ENCODE measurements at regions not wholly inside any gene's neighbourhood (a gene's known extent, or its start where the extent isn't known, plus 50 kb on each side); places are given as distances from the start of the nearest gene placed in this dataset.

DNA sequence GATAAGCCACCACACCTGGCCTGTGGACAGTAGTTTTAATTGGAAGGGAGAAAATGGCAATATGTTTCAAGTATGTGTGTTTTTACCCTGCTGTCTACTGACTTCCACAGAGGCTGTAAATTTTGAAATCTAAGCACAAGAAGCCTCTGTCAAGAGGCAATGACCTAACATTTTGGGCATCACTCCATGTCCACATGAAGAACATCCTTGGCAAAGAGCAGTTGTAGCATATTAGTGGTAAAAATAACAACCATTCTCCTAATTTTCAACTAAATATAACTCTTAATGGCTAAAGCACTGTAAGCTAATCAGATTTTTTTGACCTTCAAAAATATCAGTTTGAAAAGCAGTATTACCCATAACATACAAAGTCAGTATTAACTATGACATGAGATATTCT lies 100.3 kb upstream of the APC start:
- H3K9me3 Mint-ChIP-seq: peaks cover 6% of the 10 kb centered on the region
- H3K27me3 Mint-ChIP-seq (ENCODE audit: low read depth): peaks cover 9% of the 10 kb centered on the region
- no peak overlapping the region for H3K27ac Mint-ChIP-seq
- no peak for DNase-seq
- H3K4me1 Mint-ChIP-seq (ENCODE audit: low read depth): no peaks in the 10 kb centered on the region
- intact Hi-C loops (cut with micrococcal nuclease): no loop called here
- no peak overlapping the region for H3K4me3 Mint-ChIP-seq
- peaks cover 4% of the 10 kb centered on the region for H3K36me3 Mint-ChIP-seq (ENCODE audit: low read depth)
- CTCF ChIA-PET: no interaction called here

- Mint-ChIP-seq H3K27ac (no peak overlapping the region), H3K36me3 (ENCODE audit: low read depth) (no peaks in the 10 kb centered on the region), H3K4me1 (ENCODE audit: low read depth) (no peaks in the 10 kb centered on the region), H3K9me3 (no peaks in the 10 kb centered on the region), H3K27me3 (ENCODE audit: low read depth) (peaks cover 5% of the 10 kb centered on the region), H3K4me3 (no peak overlapping the region)
- DNase-seq: no peak
- CTCF ChIA-PET: interaction anchor here (1.1 kb wide), 1 partner anchor 117 kb away, joined by 3 read pairs; no protein-coding TSS in a partner anchor
- intact Hi-C loops (cut with micrococcal nuclease): no loop called here
Observed at GRCh38 chr5:112640546-112640945, 97.1 kb upstream of the APC start.

GRCh38 chr5:112641515-112642110 lies 96.1 kb upstream of the APC start:
- CTCF ChIA-PET: no interaction called here
- H3K27me3 Mint-ChIP-seq (ENCODE audit: low read depth): peaks cover 5% of the 10 kb centered on the region
- H3K4me3 Mint-ChIP-seq: no peak overlapping the region
- H3K4me1 Mint-ChIP-seq (ENCODE audit: low read depth): no peaks in the 10 kb centered on the region
- intact Hi-C loops (cut with micrococcal nuclease): no loop called here
- no peak overlapping the region for H3K27ac Mint-ChIP-seq
- no peaks in the 10 kb centered on the region for H3K9me3 Mint-ChIP-seq
- no peaks in the 10 kb centered on the region for H3K36me3 Mint-ChIP-seq (ENCODE audit: low read depth)
- no peak for DNase-seq

DNA sequence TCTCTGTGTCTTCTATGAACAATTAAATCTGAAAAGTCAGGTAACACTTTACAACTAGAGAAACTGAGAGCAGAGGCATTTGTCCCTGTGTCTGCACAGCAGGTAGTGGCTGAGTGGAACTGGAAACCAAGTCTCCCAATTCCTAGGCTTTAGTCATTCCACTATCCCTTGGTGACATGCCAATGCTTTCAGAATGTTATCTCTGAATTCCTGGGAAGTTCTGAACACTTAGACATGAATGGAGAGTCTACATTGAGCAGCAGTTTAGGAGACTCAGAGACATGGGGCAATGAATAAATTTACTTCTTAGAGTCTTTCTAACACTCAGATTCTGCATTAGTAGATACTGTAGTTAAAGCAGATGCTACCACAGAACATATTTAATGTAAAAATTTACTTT lies 94.8 kb upstream of the APC start:
- CTCF ChIA-PET: interaction anchor here (0.8 kb wide), 1 partner anchor 49 kb away, joined by 3 read pairs; no protein-coding TSS in a partner anchor
- Mint-ChIP-seq H3K4me3 (no peak overlapping the region), H3K4me1 (ENCODE audit: low read depth) (no peaks in the 10 kb centered on the region), H3K27me3 (ENCODE audit: low read depth) (peaks cover 5% of the 10 kb centered on the region), H3K27ac (no peak overlapping the region), H3K36me3 (ENCODE audit: low read depth) (no peaks in the 10 kb centered on the region), H3K9me3 (no peaks in the 10 kb centered on the region)
- DNase-seq: no peak
- intact Hi-C loops (cut with micrococcal nuclease): no loop called here

DNA sequence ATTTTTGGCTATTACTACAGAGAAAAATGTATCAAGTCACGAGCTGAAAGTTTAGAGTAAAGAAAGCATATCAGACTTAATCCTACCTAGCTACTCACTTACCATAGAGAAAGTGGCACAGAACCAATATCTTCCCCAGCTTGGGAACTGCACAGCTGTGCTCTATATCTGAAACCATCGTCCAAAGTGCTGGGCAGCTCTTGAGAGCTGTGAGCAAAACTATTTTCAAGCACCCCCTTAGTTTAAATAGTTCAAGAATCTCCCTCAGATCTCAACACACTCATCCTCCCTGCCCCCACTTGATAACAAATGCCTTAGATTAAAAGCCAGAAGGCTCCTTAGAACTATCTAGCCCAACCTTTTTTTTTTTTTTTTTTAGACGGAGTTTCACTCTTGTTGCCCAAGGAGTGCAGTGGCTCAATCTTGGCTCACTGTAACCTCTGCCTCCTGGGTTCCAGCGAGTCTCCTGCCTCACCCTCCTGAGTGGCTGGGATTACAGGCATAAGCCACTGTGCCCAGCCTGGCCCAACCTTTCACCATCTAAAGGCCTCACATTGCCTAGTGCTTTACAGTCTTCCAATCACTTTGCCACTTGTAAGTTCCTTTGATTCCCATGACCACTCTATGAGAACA lies 94.2 kb upstream of the APC start:
- no peak for DNase-seq
- intact Hi-C loops (cut with micrococcal nuclease): no loop called here
- Mint-ChIP-seq H3K4me1 (ENCODE audit: low read depth) (no peaks in the 10 kb centered on the region), H3K27ac (no peak overlapping the region), H3K27me3 (ENCODE audit: low read depth) (peaks cover 5% of the 10 kb centered on the region), H3K36me3 (ENCODE audit: low read depth) (no peaks in the 10 kb centered on the region), H3K9me3 (no peaks in the 10 kb centered on the region), H3K4me3 (no peak overlapping the region)
- CTCF ChIA-PET: interaction anchor here (0.8 kb wide), 1 partner anchor 49 kb away, joined by 3 read pairs; no protein-coding TSS in a partner anchor

- Mint-ChIP-seq H3K27me3 (ENCODE audit: low read depth) (peaks cover 2% of the 10 kb centered on the region), H3K36me3 (ENCODE audit: low read depth) (no peaks in the 10 kb centered on the region), H3K4me1 (ENCODE audit: low read depth) (no peaks in the 10 kb centered on the region), H3K4me3 (no peak overlapping the region), H3K27ac (no peak overlapping the region), H3K9me3 (no peaks in the 10 kb centered on the region)
- CTCF ChIA-PET: no interaction called here
- no peak for DNase-seq
- intact Hi-C loops (cut with micrococcal nuclease): no loop called here
Observed at GRCh38 chr5:112646139-112646936, 91.3 kb upstream of the APC start.

- Mint-ChIP-seq H3K36me3 (ENCODE audit: low read depth) (no peaks in the 10 kb centered on the region), H3K27ac (no peak overlapping the region), H3K9me3 (no peaks in the 10 kb centered on the region), H3K4me3 (no peak overlapping the region), H3K27me3 (ENCODE audit: low read depth) (peaks cover 2% of the 10 kb centered on the region), H3K4me1 (ENCODE audit: low read depth) (no peaks in the 10 kb centered on the region)
- intact Hi-C loops (cut with micrococcal nuclease): no loop called here
- CTCF ChIA-PET: interaction anchor here (0.7 kb wide), 1 partner anchor 928 kb away, joined by 5 read pairs; no protein-coding TSS in a partner anchor
- DNase-seq: no peak
Observed at GRCh38 chr5:112647428-112647827, 90.3 kb upstream of the APC start.

DNA sequence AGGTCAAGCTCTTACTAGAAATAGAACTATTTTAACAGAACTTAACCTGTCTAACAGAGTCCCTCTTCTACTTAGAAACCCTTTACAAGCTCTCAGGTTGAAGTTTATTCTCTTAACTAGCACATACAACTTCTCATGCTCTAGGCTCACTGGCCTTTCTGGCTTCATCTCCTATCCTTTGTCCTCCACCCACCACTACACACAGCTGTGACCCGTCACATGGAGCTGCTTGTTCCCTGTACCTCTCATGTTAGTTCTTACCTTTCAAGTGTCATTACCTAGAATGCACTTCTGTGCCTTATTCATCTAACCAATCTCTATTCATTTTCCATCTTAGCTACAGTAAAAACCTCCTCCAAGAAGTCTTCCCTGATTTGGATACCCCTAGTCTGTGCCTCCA lies 89.4 kb upstream of the APC start:
- intact Hi-C loops (cut with micrococcal nuclease): no loop called here
- Mint-ChIP-seq H3K36me3 (ENCODE audit: low read depth) (no peaks in the 10 kb centered on the region), H3K4me3 (no peak overlapping the region), H3K4me1 (ENCODE audit: low read depth) (no peaks in the 10 kb centered on the region), H3K9me3 (no peaks in the 10 kb centered on the region), H3K27ac (no peak overlapping the region), H3K27me3 (ENCODE audit: low read depth) (peaks cover 3% of the 10 kb centered on the region)
- DNase-seq: no peak
- CTCF ChIA-PET: no interaction called here

DNA sequence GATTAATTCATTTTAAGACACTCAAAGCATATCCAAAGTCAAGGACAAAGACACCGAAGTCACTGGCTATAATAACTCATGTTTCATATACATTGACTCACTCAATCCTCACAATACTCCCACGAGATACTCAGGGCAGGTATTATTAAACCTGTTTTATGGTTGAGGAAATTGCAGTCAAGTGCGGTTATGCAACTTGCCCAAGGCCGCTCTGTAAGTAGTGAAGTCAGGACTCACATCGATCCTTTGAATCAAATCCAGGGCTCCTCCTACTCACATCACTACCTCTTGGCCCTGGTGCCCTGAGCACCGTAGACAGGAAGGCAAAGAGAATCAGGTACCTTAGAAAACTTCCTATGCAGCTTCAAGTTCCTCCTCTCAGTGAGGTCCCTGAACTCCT lies 87.8 kb upstream of the APC start:
- intact Hi-C loops (cut with micrococcal nuclease): no loop called here
- no peak for DNase-seq
- no peaks in the 10 kb centered on the region for H3K9me3 Mint-ChIP-seq
- H3K27me3 Mint-ChIP-seq (ENCODE audit: low read depth): peaks cover 10% of the 10 kb centered on the region
- no peaks in the 10 kb centered on the region for H3K4me1 Mint-ChIP-seq (ENCODE audit: low read depth)
- no peak overlapping the region for H3K4me3 Mint-ChIP-seq
- no peaks in the 10 kb centered on the region for H3K36me3 Mint-ChIP-seq (ENCODE audit: low read depth)
- CTCF ChIA-PET: interaction anchor here (0.8 to 1.3 kb wide), 3 partner anchors 42 to 170 kb away, joined by 4 to 5 read pairs (median 5); no protein-coding TSS in a partner anchor
- H3K27ac Mint-ChIP-seq: no peak overlapping the region

DNA sequence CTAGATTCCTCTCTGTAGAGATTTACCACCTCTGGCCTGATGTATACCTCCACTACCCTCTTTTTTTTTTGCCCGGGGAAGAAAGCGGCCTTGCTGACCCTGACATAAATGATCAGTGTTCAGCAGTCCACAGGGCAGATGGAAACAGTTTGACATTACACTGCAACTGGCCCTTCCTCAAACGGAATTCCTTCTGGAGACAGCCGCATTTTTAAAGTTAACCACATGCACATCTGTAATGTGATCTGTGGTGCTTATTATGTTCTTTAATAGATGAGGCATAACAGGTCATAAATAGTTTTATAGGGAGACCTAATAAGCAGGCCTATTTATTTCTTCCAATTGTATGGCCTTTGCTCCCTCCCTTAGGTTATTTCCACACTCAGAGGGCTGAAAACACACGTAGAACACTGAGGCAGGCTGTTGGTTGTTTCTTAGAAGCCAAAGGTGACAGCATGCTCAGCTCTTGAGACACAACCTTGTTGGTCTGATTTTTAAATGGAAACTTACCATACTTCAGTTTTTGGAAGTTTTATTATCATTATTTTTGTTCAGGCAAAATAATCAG lies 84.0 kb upstream of the APC start:
- no peaks in the 10 kb centered on the region for H3K36me3 Mint-ChIP-seq (ENCODE audit: low read depth)
- H3K27me3 Mint-ChIP-seq (ENCODE audit: low read depth): peaks cover 13% of the 10 kb centered on the region
- no peaks in the 10 kb centered on the region for H3K9me3 Mint-ChIP-seq
- H3K4me3 Mint-ChIP-seq: no peak overlapping the region
- no peak overlapping the region for H3K27ac Mint-ChIP-seq
- DNase-seq: no peak
- intact Hi-C loops (cut with micrococcal nuclease): no loop called here
- no peaks in the 10 kb centered on the region for H3K4me1 Mint-ChIP-seq (ENCODE audit: low read depth)
- CTCF ChIA-PET: interaction anchor here (1.1 kb wide), 1 partner anchor 104 kb away, joined by 4 read pairs; no protein-coding TSS in a partner anchor

DNA sequence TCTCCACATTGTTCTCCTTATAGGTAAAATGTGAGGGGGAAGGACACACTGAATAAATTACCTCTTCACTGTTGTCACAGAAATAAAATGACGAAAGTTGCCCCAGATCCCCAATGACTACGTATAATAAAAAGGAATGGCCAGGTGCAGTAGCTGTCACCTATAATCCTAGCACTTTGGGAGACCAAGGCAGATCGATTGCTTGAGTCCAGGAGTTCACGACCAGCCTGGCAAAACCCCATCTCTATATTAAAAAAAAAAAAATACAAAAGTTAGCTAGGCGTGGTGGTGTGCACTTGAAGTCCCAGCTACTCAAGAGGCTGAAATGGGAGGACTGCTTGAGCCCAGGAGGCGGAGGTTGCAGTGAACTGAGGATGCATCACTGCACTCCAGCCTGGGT lies 82.2 kb upstream of the APC start:
- Mint-ChIP-seq H3K9me3 (peaks cover 7% of the 10 kb centered on the region), H3K27ac (no peak overlapping the region), H3K4me1 (ENCODE audit: low read depth) (no peaks in the 10 kb centered on the region), H3K27me3 (ENCODE audit: low read depth) (peaks cover 11% of the 10 kb centered on the region), H3K36me3 (ENCODE audit: low read depth) (peaks cover 1% of the 10 kb centered on the region), H3K4me3 (no peak overlapping the region)
- no peak for DNase-seq
- CTCF ChIA-PET: interaction anchor here (0.6 to 0.7 kb wide), 3 partner anchors 49 to 1513 kb away, joined by 3 to 4 read pairs (median 3); no protein-coding TSS in a partner anchor
- intact Hi-C loops (cut with micrococcal nuclease): no loop called here

DNA sequence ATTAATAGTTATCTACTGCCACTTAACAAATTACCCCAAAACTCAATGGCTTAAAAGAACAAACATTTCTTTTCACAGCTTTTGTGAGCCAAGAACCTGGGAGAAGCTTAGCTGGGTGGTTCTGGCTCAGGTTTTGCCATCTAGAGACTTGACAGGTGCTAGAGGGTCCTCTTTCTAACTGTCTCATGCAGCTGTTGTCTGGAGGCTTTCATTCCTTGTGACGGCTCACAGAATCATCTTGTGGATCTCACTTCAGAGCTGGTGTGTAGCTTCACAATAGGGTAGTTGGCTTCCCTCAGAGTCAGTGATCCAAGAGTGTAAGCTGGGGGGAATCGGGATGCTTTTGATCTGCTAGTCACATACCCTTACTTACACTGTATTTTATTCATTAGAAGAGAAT lies 81.2 kb upstream of the APC start:
- Mint-ChIP-seq H3K27ac (no peak overlapping the region), H3K9me3 (peaks cover 14% of the 10 kb centered on the region), H3K27me3 (ENCODE audit: low read depth) (peaks cover 14% of the 10 kb centered on the region), H3K4me1 (ENCODE audit: low read depth) (no peaks in the 10 kb centered on the region), H3K36me3 (ENCODE audit: low read depth) (peaks cover 1% of the 10 kb centered on the region), H3K4me3 (no peak overlapping the region)
- intact Hi-C loops (cut with micrococcal nuclease): no loop called here
- CTCF ChIA-PET: interaction anchor here (0.7 kb wide), 1 partner anchor 79 kb away, joined by 3 read pairs; no protein-coding TSS in a partner anchor
- DNase-seq: no peak
